K562 (cell line): ENCODE measurements at regions not wholly inside any gene's neighbourhood (a gene's known extent, or its start where the extent isn't known, plus 50 kb on each side); places are given as distances from the start of the nearest gene placed in this dataset.

Source experiments
- ATAC-seq: fragments of 200-7000 bp; cut with Tn5 transposase; 3 replicates; pipeline ENCODE4 v1.9.1; 2020; ENCODE audit warnings: moderate library complexity
- BruUV-seq: library from RNA; stranded (reverse); fragments of 400-500 nt; replicated peaks from 2 replicates; lab custom pipeline; 2021; lab: Mats Ljungman, UMichigan
- CTCF ChIA-PET: fragments of 300-600 bp; formaldehyde crosslinking; extraction: SDS; loops from one replicate; lab custom pipeline; 2021; ENCODE audit warnings: low intra/inter-chr PET ratio; lab: Yijun Ruan, JAX
- POLR2A ChIA-PET: fragments of 300-600, 350-650 bp; sonication (Branson Sonifier 250); formaldehyde crosslinking; extraction: SDS; loops from one replicate; lab custom pipeline; 2021; ENCODE audit warnings: antibody characterized with exemption, inconsistent platforms; lab: Yijun Ruan, JAX
- DNase-seq, 4 experiments: peaks; one replicate each; pipeline versions ENCODE4 v3.0.0 to v3.0.0-alpha.2; 2011 to 2018; ENCODE audit warnings: low spot score in 3 of 4, mixed read lengths in 3 of 4; ENCODE audit errors: extremely low read depth in 1 of 4
- FAIRE-seq: peaks from 2 replicates; lab custom pipeline; 2011; peaks lifted over from hg19 to GRCh38; lab: Jason Lieb, UNC
- H2AFZ ChIP-seq: 2 replicates; pipeline ENCODE4 v1.6.0; 2011; ENCODE audit warnings: low read depth, low read length, control low read depth, inconsistent platforms
- H3K27ac ChIP-seq: fragments of 200-600 bp; 3 replicates; pipeline ENCODE4 v1.8.0; 2011; ENCODE audit warnings: low read depth, mild to moderate bottlenecking, control low read depth, inconsistent platforms, low read length, moderate library complexity, mixed read lengths; ENCODE audit errors: extremely low read depth
- H3K27me3 ChIP-seq, 2 experiments: fragments of 300-600 bp in 1 of 2; 2 replicates in 1 of 2; 3 replicates in 1 of 2; pipeline versions ENCODE4 v1.6.0 to v1.8.0; 2011; ENCODE audit warnings: inconsistent platforms in 2 of 2, low read length in 2 of 2, mild to moderate bottlenecking in 1 of 2, mixed read lengths in 1 of 2, moderate library complexity in 1 of 2; ENCODE audit not compliant: control insufficient read depth in 2 of 2, insufficient read depth in 2 of 2
- H3K36me3 ChIP-seq: fragments of 300-600 bp; 3 replicates; pipeline ENCODE4 v1.8.0; 2011; ENCODE audit warnings: mild to moderate bottlenecking, low read length, inconsistent platforms; ENCODE audit not compliant: control insufficient read depth, insufficient read depth
- H3K4me1 ChIP-seq, 2 experiments: fragments of 200-600 bp in 1 of 2; replicated peaks in 1 of 2; 2 replicates in 1 of 2; 3 replicates in 1 of 2; pipeline versions ENCODE4 v1.5.1 to v1.8.0; 2011; ENCODE audit warnings: inconsistent platforms in 2 of 2, low read length in 2 of 2, mild to moderate bottlenecking in 1 of 2, mixed read lengths in 1 of 2, moderate library complexity in 1 of 2; ENCODE audit not compliant: control insufficient read depth in 2 of 2, insufficient read depth in 2 of 2
- H3K4me2 ChIP-seq: 2 replicates; pipeline ENCODE4 v1.6.1; 2011; ENCODE audit warnings: low read length, control low read depth, inconsistent platforms, mixed read lengths; ENCODE audit not compliant: insufficient read depth
- H3K4me3 ChIP-seq: fragments of 200-600 bp; sonication (generic), shearing (Covaris generic); 2 replicates; pipeline ENCODE4 v1.5.1; 2016; ENCODE audit warnings: control low read depth, inconsistent platforms
- H3K79me2 ChIP-seq: fragments of 200-600 bp; 3 replicates; pipeline ENCODE4 v1.8.0; 2011; ENCODE audit warnings: low read length, inconsistent platforms; ENCODE audit not compliant: control insufficient read depth, insufficient read depth
- H3K9ac ChIP-seq, 2 experiments: 2 replicates each; pipeline versions ENCODE4 v1.6.0 to v1.6.1; 2011; ENCODE audit warnings: low read depth in 2 of 2, low read length in 2 of 2, control low read depth in 1 of 2, inconsistent platforms in 1 of 2, mild to moderate bottlenecking in 1 of 2, mixed read lengths in 1 of 2; ENCODE audit not compliant: insufficient read depth in 1 of 2
- H3K9me1 ChIP-seq: one replicate; pipeline ENCODE4 v1.6.0; 2011; ENCODE audit warnings: inconsistent platforms, mild to moderate bottlenecking, low read length, moderate library complexity; ENCODE audit not compliant: control insufficient read depth, insufficient read depth
- H3K9me3 ChIP-seq: replicated peaks from 2 replicates; pipeline ENCODE4 v1.5.1; 2011; ENCODE audit warnings: low read depth, low read length, inconsistent platforms; ENCODE audit not compliant: control insufficient read depth, insufficient read depth
- H4K20me1 ChIP-seq: replicated peaks from 2 replicates; pipeline ENCODE4 v1.6.1; 2011; ENCODE audit warnings: low read length, inconsistent platforms, mixed read lengths; ENCODE audit not compliant: control insufficient read depth, insufficient read depth
- CTCF ChIP-seq, 3 experiments: IDR thresholded peaks in 2 of 3; conservative IDR thresholded peaks in 1 of 3; 2 replicates each; pipeline ENCODE4 v1.5.1; 2011 to 2012; ENCODE audit warnings: low read length in 3 of 3, mild to moderate bottlenecking in 3 of 3, control low read depth in 2 of 3, improper control_type of control experiment in 1 of 3, inconsistent platforms in 1 of 3, low read depth in 1 of 3, mixed read lengths in 1 of 3, moderate library complexity in 1 of 3; ENCODE audit not compliant: insufficient read depth in 2 of 3
- DNMT1 ChIP-seq: fragments of 450-650 bp; IDR thresholded peaks from 2 replicates; pipeline ENCODE4 v1.6.1; 2016; ENCODE audit warnings: antibody characterized with exemption, mild to moderate bottlenecking
- E2F8 ChIP-seq: fragments of 450-650 bp; IDR thresholded peaks from 2 replicates; pipeline ENCODE4 v1.7.1; 2018; ENCODE audit warnings: mild to moderate bottlenecking, low read depth; ENCODE audit not compliant: partially characterized antibody
- ELF4 ChIP-seq: fragments of 450-650 bp; formaldehyde crosslinking; IDR thresholded peaks from 2 replicates; pipeline ENCODE4 v1.4.0; 2022; ENCODE audit warnings: missing genetic modification characterization
- ETV6 ChIP-seq, 3 experiments: fragments of 150-350 bp in 1 of 3; sonication (generic) in 1 of 3; formaldehyde crosslinking in 1 of 3; IDR thresholded peaks; 2 replicates each; pipeline versions ENCODE4 v1.6.1 to v1.8.0; 2014 to 2022; ENCODE audit warnings: borderline replicate concordance in 2 of 3, low read depth in 2 of 3, antibody characterized with exemption in 1 of 3, low read length in 1 of 3, mild to moderate bottlenecking in 1 of 3, missing genetic modification reagents in 1 of 3
- JUNB ChIP-seq: fragments of 450-650 bp; formaldehyde crosslinking; conservative IDR thresholded peaks from 2 replicates; pipeline ENCODE4 v1.4.0; 2020; ENCODE audit warnings: mild to moderate bottlenecking
- MEIS2 ChIP-seq: fragments of 450-650 bp; IDR thresholded peaks from 2 replicates; pipeline ENCODE4 v1.6.1; 2014; ENCODE audit warnings: mild to moderate bottlenecking; ENCODE audit not compliant: partially characterized antibody
- OTX1 ChIP-seq: fragments of 450-650 bp; formaldehyde crosslinking; IDR thresholded peaks from 2 replicates; pipeline ENCODE4 v1.4.0; 2022; ENCODE audit warnings: mild to moderate bottlenecking
- PHB ChIP-seq: fragments of 250-450 bp; sonication (Bioruptor Pico); IDR thresholded peaks from 2 replicates; pipeline ENCODE4 v1.5.0; 2021
- RERE ChIP-seq: sonication (generic); formaldehyde crosslinking; IDR thresholded peaks from 2 replicates; pipeline ENCODE4 v1.8.0; 2023; ENCODE audit warnings: missing genetic modification reagents, mild to moderate bottlenecking, borderline replicate concordance
- ZFP30 ChIP-seq: fragments of 250-450 bp; sonication (Bioruptor Pico); IDR thresholded peaks from 2 replicates; pipeline ENCODE4 v1.8.0; 2022; ENCODE audit warnings: moderate library complexity, mild to moderate bottlenecking, inconsistent platforms, borderline replicate concordance
- ZNF217 ChIP-seq: sonication (generic); formaldehyde crosslinking; IDR thresholded peaks from 2 replicates; pipeline ENCODE4 v1.8.0; 2022; ENCODE audit warnings: mild to moderate bottlenecking, missing genetic modification reagents
- ZSCAN32 ChIP-seq: fragments of 450-650 bp; formaldehyde crosslinking; IDR thresholded peaks from 2 replicates; pipeline ENCODE4 v1.4.0; 2020; ENCODE audit warnings: mild to moderate bottlenecking, moderate library complexity
- WGBS: fragments of 100-300 bp; shearing (Covaris generic); methylation state at CpG from one replicate; pipeline ENCODE4 v1.1.6; 2016; ENCODE audit warnings: low coverage, mixed read lengths; ENCODE audit not compliant: insufficient coverage; ENCODE audit errors: missing lambda C conversion rate; 5-methylcytosine and 5-hydroxymethylcytosine counted together
- in situ Hi-C: fragments of 300-500 bp; cut with MboI; formaldehyde crosslinking; loops from 4 replicates; pipeline ENCODE4 v1.15.0; 2018; ENCODE audit warnings: inconsistent platforms, mixed read lengths
- intact Hi-C: fragments of 100-400 bp; cut with micrococcal nuclease; formaldehyde crosslinking; loops from 2 replicates; pipeline ENCODE4 v1.14.2; 2022

GRCh38 chr14:98059106-98059505, 1212.9 kb downstream of the BCL11B start:
- TF ChIP-seq ELF4 (CRISPR knock-in tag) (no peak), E2F8 (no peak), DNMT1 (no peak), RERE (CRISPR knock-in tag) (no peak), CTCF (IDR thresholded peaks at IDR 0.05 in 2 of 3, conservative IDR thresholded peaks at IDR 0.05 in 1 of 3; ENCODE audit: insufficient read depth in 2 of 3, low read depth in 1 of 3, low read length in 3 of 3) (no peak), OTX1 (CRISPR knock-in tag) (no peak), ETV6 (IDR thresholded peaks at IDR 0.05; ENCODE audit: borderline replicate concordance in 1 of 2, low read depth in 2 of 2, low read length in 1 of 2) (no peak), ETV6 (CRISPR knock-in tag; IDR thresholded peaks at IDR 0.05; ENCODE audit: borderline replicate concordance) (no peak), PHB (no peak), MEIS2 (no peak), ZSCAN32 (CRISPR knock-in tag) (no peak), ZNF217 (CRISPR knock-in tag) (no peak), ZFP30 (no peak), JUNB (CRISPR knock-in tag) (no peak)
- no peaks in the 10 kb centered on the region for H3K4me1 ChIP-seq
- no peaks in the 10 kb centered on the region for H3K36me3 ChIP-seq
- FAIRE-seq (no peak), DNase-seq (no peak), ATAC-seq (no peak)
- in situ Hi-C loops (no loop called here), intact Hi-C loops (no loop called here)
- no peak overlapping the region for H3K27ac ChIP-seq
- no peaks in the 10 kb centered on the region for H3K27me3 ChIP-seq
- no peak overlapping the region for H3K4me3 ChIP-seq
- no peaks in the 10 kb centered on the region for H3K9me3 ChIP-seq
- H3K4me2 ChIP-seq = no peak overlapping the region
- no peak overlapping the region for H3K9ac ChIP-seq
- 2% methylated on average over 5 of the region's 5 CpGs for WGBS
- H4K20me1 ChIP-seq = no peaks in the 10 kb centered on the region
- ChIA-PET CTCF (no interaction called here), POLR2A (no interaction called here)
- H3K79me2 ChIP-seq = no peaks in the 10 kb centered on the region
- no peaks in the 10 kb centered on the region for H3K9me1 ChIP-seq
- H2AFZ ChIP-seq = no peak overlapping the region
- no TSS peak for BruUV-seq
